IMR-90 (cell line): ENCODE measurements at regions not wholly inside any gene's neighbourhood (a gene's known extent, or its start where the extent isn't known, plus 50 kb on each side); places are given as distances from the start of the nearest gene placed in this dataset.

Source experiments
- ATAC-seq: fragments of 200-7000 bp; cut with Tn5 transposase; 2 replicates; pipeline ENCODE4 v1.9.1; 2020; ENCODE audit warnings: low read depth, mild to moderate bottlenecking, moderate library complexity
- BruUV-seq: library from RNA; stranded (reverse); fragments of 400-500 nt; replicated peaks from 2 replicates; lab custom pipeline; 2021; lab: Mats Ljungman, UMichigan
- CTCF ChIA-PET: fragments of 300-600 bp; formaldehyde crosslinking; extraction: SDS; loops from one replicate; lab custom pipeline; 2021; ENCODE audit warnings: antibody characterized with exemption; lab: Yijun Ruan, JAX
- POLR2A ChIA-PET: fragments of 300-600 bp; sonication (Branson Sonifier 250); formaldehyde crosslinking; loops from one replicate; lab custom pipeline; 2022; ENCODE audit warnings: antibody characterized with exemption; ENCODE audit not compliant: unreplicated experiment; lab: Charles Lee
- DNase-seq: peaks from one replicate; pipeline ENCODE4 v3.0.0; 2013
- H2AFZ ChIP-seq: replicated peaks from 2 replicates; pipeline ENCODE3; 2013; ENCODE audit warnings: low read length, mild to moderate bottlenecking; ENCODE audit not compliant: poor library complexity
- H2AK5ac ChIP-seq: 2 replicates; pipeline ENCODE4 v1.6.1; 2013; ENCODE audit warnings: low read depth, low read length, inconsistent platforms
- H2AK9ac ChIP-seq: replicated peaks from 2 replicates; pipeline ENCODE3; 2013; ENCODE audit warnings: mild to moderate bottlenecking, low read depth, low read length, moderate library complexity; ENCODE audit not compliant: poor library complexity
- H2BK120ac ChIP-seq: 2 replicates; pipeline ENCODE4 v1.6.1; 2013; ENCODE audit warnings: low read depth, low read length, inconsistent platforms
- H2BK15ac ChIP-seq: 3 replicates; pipeline ENCODE4 v1.6.1; 2013; ENCODE audit warnings: low read depth, low read length, inconsistent platforms
- H2BK20ac ChIP-seq: 2 replicates; pipeline ENCODE4 v1.6.1; 2013; ENCODE audit warnings: low read depth, mild to moderate bottlenecking, inconsistent platforms, low read length, moderate library complexity
- H2BK5ac ChIP-seq: 2 replicates; pipeline ENCODE4 v1.6.1; 2013; ENCODE audit warnings: mild to moderate bottlenecking, low read depth, low read length, inconsistent platforms; ENCODE audit not compliant: poor library complexity, severe bottlenecking
- H3K14ac ChIP-seq: replicated peaks from 2 replicates; pipeline ENCODE4 v1.6.1; 2013; ENCODE audit warnings: low read depth, low read length, inconsistent platforms
- H3K18ac ChIP-seq: 2 replicates; pipeline ENCODE4 v1.6.1; 2013; ENCODE audit warnings: low read depth, low read length, control low read depth
- H3K23ac ChIP-seq: 2 replicates; pipeline ENCODE4 v1.6.1; 2013; ENCODE audit warnings: low read depth, low read length, inconsistent platforms
- H3K27ac ChIP-seq: 2 replicates; pipeline ENCODE4 v1.5.1; 2013; ENCODE audit warnings: mild to moderate bottlenecking, control low read depth, low read length; ENCODE audit not compliant: insufficient read depth
- H3K27me3 ChIP-seq: 2 replicates; pipeline ENCODE4 v1.6.1; 2013; ENCODE audit warnings: low read length; ENCODE audit not compliant: control insufficient read depth, insufficient read depth
- H3K36me3 ChIP-seq: 2 replicates; pipeline ENCODE4 v1.6.1; 2013; ENCODE audit warnings: low read length, mixed read lengths; ENCODE audit not compliant: control insufficient read depth, insufficient read depth
- H3K4ac ChIP-seq: 2 replicates; pipeline ENCODE4 v1.6.1; 2013; ENCODE audit warnings: low read depth, low read length, inconsistent platforms
- H3K4me1 ChIP-seq: 2 replicates; pipeline ENCODE4 v1.6.1; 2013; ENCODE audit warnings: low read length, mixed read lengths; ENCODE audit not compliant: control insufficient read depth, insufficient read depth
- H3K4me2 ChIP-seq: 2 replicates; pipeline ENCODE4 v1.6.1; 2013; ENCODE audit warnings: low read depth, mild to moderate bottlenecking, control low read depth, low read length, moderate library complexity
- H3K4me3 ChIP-seq: 2 replicates; pipeline ENCODE4 v1.5.1; 2013; ENCODE audit warnings: low read depth, mild to moderate bottlenecking, control low read depth, low read length, moderate library complexity; ENCODE audit not compliant: insufficient read depth
- H3K56ac ChIP-seq: 2 replicates; pipeline ENCODE4 v1.6.1; 2013; ENCODE audit warnings: low read length, inconsistent platforms; ENCODE audit not compliant: insufficient read depth; ENCODE audit errors: extremely low read depth
- H3K79me1 ChIP-seq, 2 experiments: 2 replicates each; pipeline ENCODE4 v1.6.1; 2013; ENCODE audit warnings: low read length in 2 of 2, inconsistent platforms in 1 of 2, low read depth in 1 of 2
- H3K9ac ChIP-seq: 2 replicates; pipeline ENCODE4 v1.6.1; 2013; ENCODE audit warnings: low read depth, low read length, control low read depth
- H3K9me1 ChIP-seq: 2 replicates; pipeline ENCODE4 v1.6.1; 2013; ENCODE audit warnings: low read length, inconsistent platforms; ENCODE audit not compliant: insufficient read depth
- H3K9me3 ChIP-seq: 2 replicates; pipeline ENCODE4 v1.6.1; 2013; ENCODE audit warnings: low read length; ENCODE audit not compliant: control insufficient read depth, insufficient read depth
- H4K20me1 ChIP-seq: 2 replicates; pipeline ENCODE4 v1.6.1; 2013; ENCODE audit warnings: low read length, inconsistent platforms; ENCODE audit not compliant: insufficient read depth
- H4K5ac ChIP-seq: 2 replicates; pipeline ENCODE4 v1.6.1; 2013; ENCODE audit warnings: mild to moderate bottlenecking, low read depth, low read length, control low read depth
- H4K8ac ChIP-seq, 2 experiments: 2 replicates each; pipeline ENCODE4 v1.6.1; 2013; ENCODE audit warnings: low read depth in 2 of 2, low read length in 2 of 2, control low read depth in 1 of 2, inconsistent platforms in 1 of 2
- H4K91ac ChIP-seq: 2 replicates; pipeline ENCODE4 v1.6.1; 2013; ENCODE audit warnings: low read depth, low read length, inconsistent platforms; ENCODE audit not compliant: insufficient read depth
- BHLHE40 ChIP-seq: fragments of 150-350 bp; IDR thresholded peaks from 2 replicates; pipeline ENCODE4 v1.6.1; 2016; ENCODE audit warnings: mild to moderate bottlenecking, low read depth, low read length
- CHD1 ChIP-seq: IDR thresholded peaks from 2 replicates; pipeline ENCODE4 v1.6.1; 2012; ENCODE audit warnings: low read depth, low read length, improper control_type of control experiment
- MAZ ChIP-seq: IDR thresholded peaks from 2 replicates; pipeline ENCODE4 v1.6.1; 2012; ENCODE audit warnings: low read depth, mild to moderate bottlenecking, low read length, improper control_type of control experiment, moderate library complexity, borderline replicate concordance
- MXI1 ChIP-seq: IDR thresholded peaks from 2 replicates; pipeline ENCODE4 v1.6.1; 2012; ENCODE audit warnings: low read depth, mild to moderate bottlenecking, low read length, moderate library complexity, borderline replicate concordance
- NFE2L2 ChIP-seq: fragments of 150-350 bp; IDR thresholded peaks from 2 replicates; pipeline ENCODE4 v1.6.1; 2016; ENCODE audit warnings: low read depth, mild to moderate bottlenecking, low read length
- dilution Hi-C: fragments of 300-500 bp; cut with HindIII; formaldehyde crosslinking; loops from one replicate; pipeline ENCODE4 v1.14.3; 2018; ENCODE audit warnings: low sequenced_read_pairs; ENCODE audit not compliant: unreplicated experiment
- in situ Hi-C: fragments of 300-500 bp; cut with MboI; formaldehyde crosslinking; loops from 3 replicates; pipeline ENCODE4 v1.14.3; 2019; ENCODE audit warnings: low sequenced_read_pairs, inconsistent platforms, mixed read lengths
- intact Hi-C: fragments of 100-400 bp; cut with micrococcal nuclease; formaldehyde crosslinking; loops from 2 replicates; pipeline ENCODE4 v1.10.0; 2022

DNA sequence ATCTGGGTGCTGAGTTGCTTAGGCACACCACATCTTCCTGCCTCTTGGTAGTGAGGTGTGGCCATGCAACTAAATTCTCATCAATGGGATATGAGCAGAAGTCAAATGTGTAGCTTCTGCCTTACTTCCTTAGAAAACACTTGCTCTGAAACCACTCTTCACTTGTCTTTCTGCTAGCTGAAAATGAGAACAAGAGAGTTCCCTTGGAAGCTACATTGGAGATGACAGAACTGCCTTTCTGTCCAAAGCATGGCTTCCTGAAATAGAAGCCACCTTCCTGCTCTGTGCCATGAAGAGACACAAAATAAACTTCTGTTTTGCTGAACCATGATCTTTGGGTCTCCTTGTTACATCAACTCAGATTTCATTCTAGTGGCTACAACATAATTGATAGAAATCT, 659.9 kb downstream of the IRS1 start:
- H3K18ac ChIP-seq, result peak overlapping the region; percentile 62; the same call in 1 of the 2 replicates
- DNase-seq (no peak), ATAC-seq (no peak)
- H3K4me2 ChIP-seq, result no peak overlapping the region
- dilution Hi-C loops, result no loop called here
- BruUV-seq, result no TSS peak
- no peak overlapping the region for H3K23ac ChIP-seq
- H2BK20ac ChIP-seq, result no peak overlapping the region
- H3K27me3 ChIP-seq, result no peaks in the 10 kb centered on the region
- H4K8ac ChIP-seq, result no peak overlapping the region
- no peak overlapping the region for H2BK15ac ChIP-seq
- H2AFZ ChIP-seq, result no peak overlapping the region
- no peak overlapping the region for H2AK9ac ChIP-seq
- no peak overlapping the region for H2BK5ac ChIP-seq
- H3K36me3 ChIP-seq, result no peaks in the 10 kb centered on the region
- intact Hi-C loops, result no loop called here
- in situ Hi-C loops, result no loop called here
- H3K4me3 ChIP-seq, result no peak overlapping the region
- no peaks in the 10 kb centered on the region for H3K9me1 ChIP-seq
- H3K79me1 ChIP-seq, result no peaks in the 10 kb centered on the region
- H3K9me3 ChIP-seq, result no peaks in the 10 kb centered on the region
- CTCF ChIA-PET, result interaction anchor here (0.8 kb wide), 1 partner anchor 19 kb away, joined by 3 read pairs; no protein-coding TSS in a partner anchor
- H2AK5ac ChIP-seq, result no peak overlapping the region
- H4K20me1 ChIP-seq, result no peaks in the 10 kb centered on the region
- no peak overlapping the region for H3K4ac ChIP-seq
- H4K91ac ChIP-seq, result no peak overlapping the region
- H3K56ac ChIP-seq, result no peak overlapping the region
- TF ChIP-seq MXI1 (no peak), NFE2L2 (no peak), MAZ (no peak), BHLHE40 (no peak), CHD1 (no peak)
- H3K27ac ChIP-seq, result no peak overlapping the region
- H3K9ac ChIP-seq, result no peak overlapping the region
- peaks cover 9% of the 10 kb centered on the region for H3K4me1 ChIP-seq
- no peak overlapping the region for H4K5ac ChIP-seq
- H3K14ac ChIP-seq, result no peak overlapping the region
- H2BK120ac ChIP-seq, result no peak overlapping the region
- POLR2A ChIA-PET, result interaction anchor here (0.6 kb wide), 1 partner anchor 154 kb away, joined by 3 read pairs; no protein-coding TSS in a partner anchor
